ENCODE measurements at regions not wholly inside any gene's neighbourhood (a gene's known extent, or its start where the extent isn't known, plus 50 kb on each side); places are given as distances from the start of the nearest gene placed in this dataset.
"Not testable (repeated sequence)": the region's sequence is repeated elsewhere in the genome, so short reads cannot be mapped to it uniquely, and the experiment has no call there.

GRCh38 chr1:166730299-166730888, 108.9 kb upstream of the POGK start:
- H3K4me3 Mint-ChIP-seq = no peak overlapping the region
- ChIA-PET POLR2A (no interaction called here), CTCF (no interaction called here)
- no peaks in the 10 kb centered on the region for H3K36me3 Mint-ChIP-seq
- peaks cover 7 to 36% of the 10 kb centered on the region in 2 donors for H3K27me3 Mint-ChIP-seq
- Histone ChIP-seq H3K36me3 (ENCODE audit: control insufficient read depth in 2 of 2, extremely low read depth in 1 of 2, insufficient read depth in 1 of 2, low read length in 1 of 2) (no peaks in the 10 kb centered on the region), H3K4me1 (ENCODE audit: control insufficient read depth in 1 of 2, extremely low read depth in 1 of 2, insufficient read depth in 2 of 2, low read length in 2 of 2) (no peaks in the 10 kb centered on the region), H3K4me3 (ENCODE audit: control insufficient read depth in 1 of 2, extremely low read depth in 1 of 2, low read length in 1 of 2) (no peak overlapping the region), H3K9me3 (no peaks in the 10 kb centered on the region), H3K27ac (ENCODE audit: low read length) (no peak overlapping the region), H3K27me3 (replicated peaks in 1 of 2; ENCODE audit: control insufficient read depth in 2 of 2, extremely low read depth in 1 of 2, insufficient read depth in 2 of 2, low read length in 1 of 2) (peaks cover 0 to 13% of the 10 kb centered on the region in 2 experiments)
- no peaks in the 10 kb centered on the region for H3K4me1 Mint-ChIP-seq
- ATAC-seq (replicated peaks in 1 of 4) (no peak), DNase-seq (no peak)
- H3K9me3 Mint-ChIP-seq = peaks cover 0 to 12% (median 10%) of the 10 kb centered on the region in 3 donors
- H3K27ac Mint-ChIP-seq = no peak overlapping the region
- 90% methylated on average over 1 of the region's 1 CpG for WGBS (ENCODE audit: insufficient coverage)

- H3K4me3 ChIP-seq (ENCODE audit: control insufficient read depth in 1 of 2, extremely low read depth in 1 of 2, low read length in 1 of 2) = no peak overlapping the region
- no peaks in the 10 kb centered on the region for H3K9me3 ChIP-seq
- H3K36me3 Mint-ChIP-seq = no peaks in the 10 kb centered on the region
- H3K27me3 Mint-ChIP-seq = peaks cover 2 to 25% of the 10 kb centered on the region in 2 donors
- no peaks in the 10 kb centered on the region for H3K4me1 Mint-ChIP-seq
- H3K27ac Mint-ChIP-seq = no peak overlapping the region
- DNase-seq (no peak), ATAC-seq (replicated peaks in 1 of 4) (no peak)
- H3K36me3 ChIP-seq (ENCODE audit: control insufficient read depth in 2 of 2, extremely low read depth in 1 of 2, insufficient read depth in 1 of 2, low read length in 1 of 2) = no peaks in the 10 kb centered on the region
- no peaks in the 10 kb centered on the region for H3K27me3 ChIP-seq (replicated peaks in 1 of 2; ENCODE audit: control insufficient read depth in 2 of 2, extremely low read depth in 1 of 2, insufficient read depth in 2 of 2, low read length in 1 of 2)
- H3K4me3 Mint-ChIP-seq = no peak overlapping the region
- H3K4me1 ChIP-seq (ENCODE audit: control insufficient read depth in 1 of 2, extremely low read depth in 1 of 2, insufficient read depth in 2 of 2, low read length in 2 of 2) = no peaks in the 10 kb centered on the region
- ChIA-PET CTCF (no interaction called here), POLR2A (no interaction called here)
- no peak overlapping the region for H3K27ac ChIP-seq (ENCODE audit: low read length)
- no peaks in the 10 kb centered on the region for H3K9me3 Mint-ChIP-seq
These were observed 101.1 kb upstream of the POGK start for GRCh38 chr1:166738140-166738539.

GRCh38 chr1:166738873-166739272, 100.4 kb upstream of the POGK start:
- no peaks in the 10 kb centered on the region for H3K9me3 ChIP-seq
- no peak for DNase-seq
- Mint-ChIP-seq H3K27me3 (peaks cover 0 to 20% of the 10 kb centered on the region in 2 donors), H3K4me3 (no peak overlapping the region), H3K9me3 (peaks cover under 1 to 2% (median 2%) of the 10 kb centered on the region in 3 donors), H3K4me1 (no peaks in the 10 kb centered on the region), H3K27ac (no peak overlapping the region), H3K36me3 (no peaks in the 10 kb centered on the region)
- H3K27me3 ChIP-seq (replicated peaks in 1 of 2; ENCODE audit: control insufficient read depth in 2 of 2, extremely low read depth in 1 of 2, insufficient read depth in 2 of 2, low read length in 1 of 2) = no peaks in the 10 kb centered on the region
- CTCF ChIA-PET = no interaction called here
- H3K36me3 ChIP-seq (ENCODE audit: control insufficient read depth in 2 of 2, extremely low read depth in 1 of 2, insufficient read depth in 1 of 2, low read length in 1 of 2) = no peaks in the 10 kb centered on the region
- POLR2A ChIA-PET = no interaction called here
- no peaks in the 10 kb centered on the region for H3K4me1 ChIP-seq (ENCODE audit: control insufficient read depth in 1 of 2, extremely low read depth in 1 of 2, insufficient read depth in 2 of 2, low read length in 2 of 2)
- H3K27ac ChIP-seq (ENCODE audit: low read length) = no peak overlapping the region
- no peak overlapping the region for H3K4me3 ChIP-seq (ENCODE audit: control insufficient read depth in 1 of 2, extremely low read depth in 1 of 2, low read length in 1 of 2)
- ATAC-seq (replicated peaks in 1 of 4) = no peak
- WGBS (ENCODE audit: insufficient coverage) = no CpG with 5 or more reads among the region's 2 CpGs

DNA sequence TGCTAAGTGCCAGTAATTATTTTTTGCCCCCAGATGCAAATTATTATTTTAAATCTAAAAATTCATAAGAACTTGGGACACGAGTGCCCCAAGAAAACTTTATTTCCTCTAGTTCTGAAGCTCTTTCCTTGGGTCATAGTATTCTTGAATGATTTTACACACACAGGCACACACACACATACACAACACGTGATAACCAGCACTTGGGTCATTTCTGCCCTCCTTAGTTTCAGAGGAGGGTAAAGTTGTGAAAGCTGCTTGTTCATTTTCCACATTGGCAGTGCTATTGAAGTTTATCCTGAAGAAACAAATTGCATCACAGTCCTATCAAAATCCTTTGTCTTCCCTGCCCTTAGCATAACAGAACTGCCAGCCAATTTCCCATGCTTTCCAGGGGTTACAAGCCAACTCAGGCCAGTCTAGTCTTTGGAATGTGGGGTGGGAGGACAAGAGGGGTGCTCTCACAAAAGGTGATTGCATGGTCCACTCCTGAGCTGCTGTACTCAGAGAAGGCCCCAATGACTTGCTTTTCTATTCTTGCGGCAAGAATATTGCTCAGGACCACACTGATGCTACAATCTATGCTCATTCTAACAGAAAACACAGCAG, 98.5 kb upstream of the POGK start:
- H3K27ac Mint-ChIP-seq = no peak overlapping the region

DNA sequence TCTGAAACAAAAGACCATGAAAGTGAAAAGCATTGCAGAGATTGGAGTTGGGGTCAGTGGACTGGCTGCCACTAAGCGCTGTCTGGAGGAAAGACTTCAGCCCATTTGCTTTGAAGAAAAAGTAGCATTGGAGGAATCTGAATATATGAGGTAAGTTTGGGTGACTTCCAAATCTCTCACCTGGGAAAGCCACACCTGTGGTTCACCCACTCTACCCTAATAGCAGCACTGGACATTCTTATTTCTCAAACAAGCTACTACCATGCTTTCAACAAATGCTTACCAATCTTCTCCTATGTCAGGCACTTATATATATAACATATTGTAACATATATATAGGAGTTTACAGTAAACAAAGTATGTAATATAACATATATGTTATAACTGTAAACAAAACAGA, 76.0 kb upstream of the POGK start:
- H3K27me3 ChIP-seq (replicated peaks in 1 of 2; ENCODE audit: control insufficient read depth in 2 of 2, extremely low read depth in 1 of 2, insufficient read depth in 2 of 2, low read length in 1 of 2) = peaks cover 0 to 1% of the 10 kb centered on the region in 2 experiments
- no peak overlapping the region for H3K4me3 ChIP-seq (ENCODE audit: control insufficient read depth in 1 of 2, extremely low read depth in 1 of 2, low read length in 1 of 2)
- CTCF ChIA-PET = no interaction called here
- H3K27ac ChIP-seq (ENCODE audit: low read length) = no peak overlapping the region
- Mint-ChIP-seq H3K9me3 (no peaks in the 10 kb centered on the region), H3K4me3 (no peak overlapping the region), H3K4me1 (no peaks in the 10 kb centered on the region), H3K36me3 (no peaks in the 10 kb centered on the region), H3K27me3 (peaks cover 2 to 16% of the 10 kb centered on the region in 2 donors), H3K27ac (no peak overlapping the region)
- DNase-seq (no peak), ATAC-seq (replicated peaks in 1 of 4) (no peak)
- no peaks in the 10 kb centered on the region for H3K4me1 ChIP-seq (ENCODE audit: control insufficient read depth in 1 of 2, extremely low read depth in 1 of 2, insufficient read depth in 2 of 2, low read length in 2 of 2)
- H3K9me3 ChIP-seq = no peaks in the 10 kb centered on the region
- H3K36me3 ChIP-seq (ENCODE audit: control insufficient read depth in 2 of 2, extremely low read depth in 1 of 2, insufficient read depth in 1 of 2, low read length in 1 of 2) = no peaks in the 10 kb centered on the region
- POLR2A ChIA-PET = no interaction called here
- WGBS (ENCODE audit: insufficient coverage) = no CpG with 5 or more reads among the region's 1 CpG

More for the DNA sequence above, 98.5 kb upstream of the POGK start:
- CTCF ChIA-PET = no interaction called here
- H3K27me3 Mint-ChIP-seq = peaks cover 2 to 8% of the 10 kb centered on the region in 2 donors
- peaks cover 2% of the 10 kb centered on the region for H3K9me3 ChIP-seq
- no peaks in the 10 kb centered on the region for H3K4me1 Mint-ChIP-seq
- no peaks in the 10 kb centered on the region for H3K4me1 ChIP-seq (ENCODE audit: control insufficient read depth in 1 of 2, extremely low read depth in 1 of 2, insufficient read depth in 2 of 2, low read length in 2 of 2)
- no peaks in the 10 kb centered on the region for H3K36me3 ChIP-seq (ENCODE audit: control insufficient read depth in 2 of 2, extremely low read depth in 1 of 2, insufficient read depth in 1 of 2, low read length in 1 of 2)
- no peak for DNase-seq
- H3K36me3 Mint-ChIP-seq = no peaks in the 10 kb centered on the region
- no peak overlapping the region for H3K27ac ChIP-seq (ENCODE audit: low read length)
- POLR2A ChIA-PET = no interaction called here
- no peaks in the 10 kb centered on the region for H3K27me3 ChIP-seq (replicated peaks in 1 of 2; ENCODE audit: control insufficient read depth in 2 of 2, extremely low read depth in 1 of 2, insufficient read depth in 2 of 2, low read length in 1 of 2)
- WGBS (ENCODE audit: insufficient coverage) = 100% methylated on average over 1 of the region's 3 CpGs
- no peak overlapping the region for H3K4me3 ChIP-seq (ENCODE audit: control insufficient read depth in 1 of 2, extremely low read depth in 1 of 2, low read length in 1 of 2)
- ATAC-seq (replicated peaks in 1 of 4) = no peak
- H3K4me3 Mint-ChIP-seq = no peak overlapping the region
- H3K9me3 Mint-ChIP-seq = peaks cover 4 to 19% (median 12%) of the 10 kb centered on the region in 3 donors

DNA sequence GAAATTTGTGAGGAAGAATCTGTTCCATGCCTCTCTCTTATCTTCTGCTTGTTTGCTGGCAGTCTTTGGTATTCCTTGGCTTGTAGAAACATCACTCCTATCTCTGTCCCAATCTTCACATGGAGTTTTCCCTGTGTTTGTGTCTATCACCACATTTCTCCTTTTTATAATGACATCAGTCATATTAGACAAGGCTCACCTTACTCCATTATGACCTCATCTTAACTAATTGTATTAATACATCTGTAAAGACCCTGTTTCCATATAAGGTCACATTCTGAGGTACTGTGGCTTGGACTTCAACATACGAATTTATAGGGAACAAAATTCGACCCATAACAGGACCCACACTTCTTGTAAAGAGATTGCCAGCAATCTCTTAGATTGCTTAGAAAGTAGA, 72.3 kb upstream of the POGK start:
- Histone ChIP-seq H3K9me3 (no peaks in the 10 kb centered on the region), H3K4me3 (ENCODE audit: control insufficient read depth in 1 of 2, extremely low read depth in 1 of 2, low read length in 1 of 2) (no peak overlapping the region), H3K27me3 (replicated peaks in 1 of 2; ENCODE audit: control insufficient read depth in 2 of 2, extremely low read depth in 1 of 2, insufficient read depth in 2 of 2, low read length in 1 of 2) (peaks cover 0 to 10% of the 10 kb centered on the region in 2 experiments), H3K27ac (ENCODE audit: low read length) (no peak overlapping the region), H3K36me3 (ENCODE audit: control insufficient read depth in 2 of 2, extremely low read depth in 1 of 2, insufficient read depth in 1 of 2, low read length in 1 of 2) (no peaks in the 10 kb centered on the region), H3K4me1 (ENCODE audit: control insufficient read depth in 1 of 2, extremely low read depth in 1 of 2, insufficient read depth in 2 of 2, low read length in 2 of 2) (no peaks in the 10 kb centered on the region)
- POLR2A ChIA-PET = no interaction called here
- Mint-ChIP-seq H3K27me3 (peaks cover 9 to 12% of the 10 kb centered on the region in 2 donors), H3K4me1 (no peaks in the 10 kb centered on the region), H3K9me3 (peaks cover 10 to 14% (median 13%) of the 10 kb centered on the region in 3 donors), H3K27ac (no peak overlapping the region), H3K4me3 (no peak overlapping the region), H3K36me3 (no peaks in the 10 kb centered on the region)
- DNase-seq (no peak), ATAC-seq (replicated peaks in 1 of 4) (no peak)
- CTCF ChIA-PET = no interaction called here
- WGBS (ENCODE audit: insufficient coverage) = no CpG with 5 or more reads among the region's 2 CpGs

DNA sequence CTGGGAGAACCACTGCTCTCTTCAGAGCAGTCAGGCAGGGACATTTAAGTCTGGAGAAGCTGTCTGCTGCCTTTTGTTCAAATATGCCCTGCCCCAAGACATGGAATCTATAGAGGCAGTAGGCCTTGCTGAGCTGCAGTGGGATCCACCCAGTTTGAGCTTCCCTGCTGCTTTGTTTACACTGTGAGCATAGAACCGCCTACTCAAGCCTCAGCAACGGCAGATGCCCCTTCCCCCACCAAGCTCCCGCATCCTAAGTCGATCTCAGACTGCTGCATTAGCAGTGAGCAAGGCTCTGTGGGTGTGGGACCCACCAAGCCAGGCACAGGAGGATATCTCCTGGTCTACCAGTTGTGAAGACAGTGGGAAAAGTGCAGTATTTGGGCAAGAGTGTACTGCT, 54.6 kb upstream of the POGK start:
- WGBS (ENCODE audit: insufficient coverage) = no CpG with 5 or more reads among the region's 4 CpGs
- ATAC-seq (replicated peaks in 1 of 4); H3K9me3 ChIP-seq; H3K4me3 Mint-ChIP-seq; H3K27ac Mint-ChIP-seq; H3K4me1 Mint-ChIP-seq; H3K36me3 ChIP-seq (ENCODE audit: control insufficient read depth in 2 of 2, extremely low read depth in 1 of 2, insufficient read depth in 1 of 2, low read length in 1 of 2); CTCF ChIA-PET; DNase-seq; H3K4me3 ChIP-seq (ENCODE audit: control insufficient read depth in 1 of 2, extremely low read depth in 1 of 2, low read length in 1 of 2); H3K9me3 Mint-ChIP-seq; H3K27me3 ChIP-seq (replicated peaks in 1 of 2; ENCODE audit: control insufficient read depth in 2 of 2, extremely low read depth in 1 of 2, insufficient read depth in 2 of 2, low read length in 1 of 2); H3K36me3 Mint-ChIP-seq; H3K27ac ChIP-seq (ENCODE audit: low read length); POLR2A ChIA-PET; H3K4me1 ChIP-seq (ENCODE audit: control insufficient read depth in 1 of 2, extremely low read depth in 1 of 2, insufficient read depth in 2 of 2, low read length in 2 of 2): not testable (repeated sequence)
- peaks cover 41 to 44% of the 10 kb centered on the region in 2 donors for H3K27me3 Mint-ChIP-seq
